ENCODE measurements at regions not wholly inside any gene's neighbourhood (a gene's known extent, or its start where the extent isn't known, plus 50 kb on each side); places are given as distances from the start of the nearest gene placed in this dataset.
"Not testable (repeated sequence)": the region's sequence is repeated elsewhere in the genome, so short reads cannot be mapped to it uniquely, and the experiment has no call there.

- no peak overlapping the region for H3K4me3 ChIP-seq (ENCODE audit: low read depth, low read length)
- TF ChIP-seq, protein P1, sequence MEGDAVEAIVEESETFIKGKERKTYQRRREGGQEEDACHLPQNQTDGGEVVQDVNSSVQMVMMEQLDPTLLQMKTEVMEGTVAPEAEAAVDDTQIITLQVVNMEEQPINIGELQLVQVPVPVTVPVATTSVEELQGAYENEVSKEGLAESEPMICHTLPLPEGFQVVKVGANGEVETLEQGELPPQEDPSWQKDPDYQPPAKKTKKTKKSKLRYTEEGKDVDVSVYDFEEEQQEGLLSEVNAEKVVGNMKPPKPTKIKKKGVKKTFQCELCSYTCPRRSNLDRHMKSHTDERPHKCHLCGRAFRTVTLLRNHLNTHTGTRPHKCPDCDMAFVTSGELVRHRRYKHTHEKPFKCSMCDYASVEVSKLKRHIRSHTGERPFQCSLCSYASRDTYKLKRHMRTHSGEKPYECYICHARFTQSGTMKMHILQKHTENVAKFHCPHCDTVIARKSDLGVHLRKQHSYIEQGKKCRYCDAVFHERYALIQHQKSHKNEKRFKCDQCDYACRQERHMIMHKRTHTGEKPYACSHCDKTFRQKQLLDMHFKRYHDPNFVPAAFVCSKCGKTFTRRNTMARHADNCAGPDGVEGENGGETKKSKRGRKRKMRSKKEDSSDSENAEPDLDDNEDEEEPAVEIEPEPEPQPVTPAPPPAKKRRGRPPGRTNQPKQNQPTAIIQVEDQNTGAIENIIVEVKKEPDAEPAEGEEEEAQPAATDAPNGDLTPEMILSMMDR (IDR thresholded peaks at IDR 0.05; ENCODE audit: low read depth, low read length), result no peak
Measured at GRCh38 chr6:112595841-112596240, 248.7 kb downstream of the RFPL4B start.

- TF ChIP-seq, protein P1 (IDR thresholded peaks at IDR 0.05; ENCODE audit: low read depth, low read length), result no peak
- H3K4me3 ChIP-seq (ENCODE audit: low read depth, low read length), result no peak overlapping the region
Measured at GRCh38 chr6:112597176-112597575, 250.0 kb downstream of the RFPL4B start.

DNA sequence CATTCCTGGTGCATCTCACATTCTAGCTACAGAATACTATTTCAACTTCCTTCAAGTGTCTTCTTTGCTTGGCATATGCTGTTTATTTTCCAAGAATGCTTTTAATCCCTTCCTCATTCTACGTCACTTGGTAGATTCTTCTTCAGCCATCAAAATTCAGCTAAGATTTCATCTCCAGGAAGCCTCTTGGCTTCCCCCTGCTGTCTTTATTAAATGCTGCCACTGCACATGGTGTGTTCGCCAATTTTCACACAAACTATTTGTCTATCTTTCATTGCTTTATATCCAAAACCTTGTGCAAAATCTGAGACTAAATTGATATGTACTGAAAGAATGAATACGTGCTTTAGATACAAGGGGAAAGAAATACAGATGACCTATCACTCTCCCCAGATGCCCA lies 253.0 kb downstream of the RFPL4B start:
- H3K4me3 ChIP-seq (ENCODE audit: low read depth, low read length), result no peak overlapping the region
- TF ChIP-seq, protein P1 (IDR thresholded peaks at IDR 0.05; ENCODE audit: low read depth, low read length), result no peak

DNA sequence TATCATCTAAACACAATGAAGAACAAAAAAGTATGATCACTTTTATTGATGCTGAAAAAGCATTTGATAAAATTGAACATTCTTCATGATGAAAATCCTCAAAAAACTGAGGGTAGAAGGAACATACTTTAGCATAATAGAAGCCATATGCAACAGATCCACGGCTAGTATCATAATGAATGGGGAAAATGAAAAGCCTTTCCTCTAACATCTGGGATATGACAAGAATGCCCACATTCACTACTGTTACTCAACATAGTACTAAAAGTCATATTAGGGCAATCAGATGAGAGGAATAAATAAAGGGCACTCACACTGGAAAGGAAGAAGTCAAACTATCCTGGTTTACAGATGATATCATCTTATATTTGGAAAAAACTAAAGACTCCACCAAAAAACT lies 256.6 kb downstream of the RFPL4B start:
- H3K4me3 ChIP-seq (ENCODE audit: low read depth, low read length), result no peak overlapping the region
- TF ChIP-seq, protein P1 (IDR thresholded peaks at IDR 0.05; ENCODE audit: low read depth, low read length), result no peak

GRCh38 chr6:112606656-112607435 lies 259.7 kb downstream of the RFPL4B start:
- TF ChIP-seq, protein P1 (IDR thresholded peaks at IDR 0.05; ENCODE audit: low read depth, low read length), result no peak
- H3K4me3 ChIP-seq (ENCODE audit: low read depth, low read length), result no peak overlapping the region

- H3K4me3 ChIP-seq (ENCODE audit: low read depth, low read length), result not testable (repeated sequence)
Measured at GRCh38 chr6:112608925-112609324, 261.8 kb downstream of the RFPL4B start.

DNA sequence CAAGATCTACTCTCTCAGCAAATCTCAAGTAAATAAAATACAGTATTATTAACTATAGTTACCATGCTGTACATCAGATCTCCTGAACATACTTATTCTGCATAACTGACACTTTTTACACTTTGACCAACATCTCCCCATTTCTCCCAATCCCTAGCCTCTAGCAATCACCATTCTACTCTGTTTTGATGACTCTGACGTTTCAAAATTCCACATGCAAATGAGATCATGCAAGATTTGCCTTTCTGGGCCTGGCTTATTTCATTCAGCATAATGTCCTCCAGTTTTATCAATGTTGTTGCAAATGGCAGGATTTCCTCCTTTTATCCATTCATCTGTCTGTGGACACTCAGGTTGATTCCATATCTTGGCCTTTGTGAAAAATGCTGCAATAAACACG lies 266.3 kb downstream of the RFPL4B start:
- no peak overlapping the region for H3K4me3 ChIP-seq (ENCODE audit: low read depth, low read length)
- TF ChIP-seq, protein P1 (IDR thresholded peaks at IDR 0.05; ENCODE audit: low read depth, low read length), result no peak

- H3K4me3 ChIP-seq (ENCODE audit: low read depth, low read length), result no peak overlapping the region
- TF ChIP-seq, protein P1 (IDR thresholded peaks at IDR 0.05; ENCODE audit: low read depth, low read length), result no peak
Measured at GRCh38 chr6:112618849-112619248, 271.7 kb downstream of the RFPL4B start.
